ENCODE measurements at regions not wholly inside any gene's neighbourhood (a gene's known extent, or its start where the extent isn't known, plus 50 kb on each side); places are given as distances from the start of the nearest gene placed in this dataset.

DNA sequence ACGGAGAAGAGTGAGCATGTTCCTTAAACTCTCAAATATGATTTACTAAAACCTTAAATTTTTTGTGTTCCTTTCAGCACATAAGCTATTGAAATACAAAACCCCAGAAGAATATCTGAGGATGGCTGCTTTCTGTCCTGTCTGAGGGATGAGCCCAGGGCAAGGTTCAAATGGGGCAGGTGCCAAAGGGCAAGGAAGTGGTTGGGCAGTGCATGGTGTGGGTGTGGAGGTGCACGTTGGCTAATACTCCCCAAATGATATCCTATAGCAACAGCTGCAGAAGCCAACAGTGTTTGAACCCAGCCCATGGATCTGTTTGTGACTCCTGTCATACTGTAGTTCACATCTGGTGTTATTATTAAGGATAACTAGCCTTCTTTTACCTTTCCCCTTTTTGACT is 183.0 kb downstream of the CDCA7 start:
- H3K23ac ChIP-seq (ENCODE audit: insufficient read length, low read depth, low read length) = no peak overlapping the region
- no peaks in the 10 kb centered on the region for H3K27me3 ChIP-seq (ENCODE audit: insufficient read depth, low read length)
- H3K56ac ChIP-seq (ENCODE audit: insufficient read length, low read depth, low read length) = no peak overlapping the region
- no peak overlapping the region for H3K18ac ChIP-seq (ENCODE audit: insufficient read length, low read depth, low read length)
- H2AFZ ChIP-seq (ENCODE audit: low read length) = no peak overlapping the region
- H4K91ac ChIP-seq (ENCODE audit: insufficient read length, low read depth, low read length) = no peak overlapping the region
- no peaks in the 10 kb centered on the region for H4K20me1 ChIP-seq (ENCODE audit: control insufficient read depth, insufficient read depth, insufficient read length)
- H3K27ac Mint-ChIP-seq = no peak overlapping the region
- no peak overlapping the region for H3K9ac ChIP-seq (ENCODE audit: extremely low read depth, insufficient read length, low read length)
- H3K27me3 Mint-ChIP-seq (ENCODE audit: low read depth) = 0 out of 2 replicates have a peak, but pooled peaks cover 3% of the 10 kb centered on the region
- peaks cover 3% of the 10 kb centered on the region for H3K79me1 ChIP-seq (ENCODE audit: insufficient read depth, low read depth, low read length, poor library complexity, severe bottlenecking)
- DNase-seq = no peak
- no peak overlapping the region for H3K4me3 Mint-ChIP-seq
- H3K4ac ChIP-seq (ENCODE audit: low read depth, low read length) = no peak overlapping the region
- no peak overlapping the region for H3K14ac ChIP-seq (ENCODE audit: insufficient read depth, low read length)
- H2AK5ac ChIP-seq (ENCODE audit: insufficient read length, low read length) = no peak overlapping the region
- peaks cover 6 to 30% (median 17%) of the 10 kb centered on the region in 3 experiments for H3K36me3 Mint-ChIP-seq (ENCODE audit: insufficient read depth in 1 of 3, low read depth in 3 of 3)
- H3K9me3 ChIP-seq (ENCODE audit: control insufficient read depth, low read depth, low read length) = no peaks in the 10 kb centered on the region
- H3K4me2 ChIP-seq (ENCODE audit: insufficient read depth, insufficient read length, low read length) = no peak overlapping the region
- no peak overlapping the region for H3T11ph ChIP-seq (ENCODE audit: low read length)
- no peak overlapping the region for H2BK20ac ChIP-seq (ENCODE audit: low read depth, low read length, poor library complexity, severe bottlenecking)
- H3K4me1 ChIP-seq (ENCODE audit: insufficient read depth, low read length) = no peaks in the 10 kb centered on the region
- WGBS (ENCODE audit: extremely low coverage, insufficient read length, low lambda C conversion rate) = no CpG with 5 or more reads among the region's 2 CpGs
- no peak for TF ChIP-seq CTCF (conservative IDR thresholded peaks at IDR 0.05)
- no peak overlapping the region for H2BK12ac ChIP-seq (ENCODE audit: insufficient read length, low read depth, low read length)
- peaks cover 15 to 17% of the 10 kb centered on the region in 2 experiments for H3K9me3 Mint-ChIP-seq
- H4K5ac ChIP-seq (ENCODE audit: insufficient read length, low read depth, low read length) = no peak overlapping the region
- no peak overlapping the region for H2BK120ac ChIP-seq (ENCODE audit: low read depth, low read length, poor library complexity, severe bottlenecking)
- no peak overlapping the region for H4K8ac ChIP-seq (replicated peaks; ENCODE audit: insufficient read length, low read depth, low read length)
- H3K27ac ChIP-seq (ENCODE audit: insufficient read length, low read depth, low read length) = no peak overlapping the region
- no peaks in the 10 kb centered on the region; the same call in 1 of the 2 replicates for H3K79me2 ChIP-seq (ENCODE audit: insufficient read depth, low read length)
- H3K4me1 Mint-ChIP-seq = peaks cover 13% of the 10 kb centered on the region in 2 experiments
- no peak overlapping the region for H2BK5ac ChIP-seq (ENCODE audit: insufficient read length, low read length)
- no peaks in the 10 kb centered on the region for H3K23me2 ChIP-seq (ENCODE audit: insufficient read length, low read depth, low read length, poor library complexity, severe bottlenecking)
- H2BK15ac ChIP-seq (ENCODE audit: low read depth, low read length) = no peak overlapping the region
